ENCODE measurements at regions not wholly inside any gene's neighbourhood (a gene's known extent, or its start where the extent isn't known, plus 50 kb on each side); places are given as distances from the start of the nearest gene placed in this dataset.

DNA sequence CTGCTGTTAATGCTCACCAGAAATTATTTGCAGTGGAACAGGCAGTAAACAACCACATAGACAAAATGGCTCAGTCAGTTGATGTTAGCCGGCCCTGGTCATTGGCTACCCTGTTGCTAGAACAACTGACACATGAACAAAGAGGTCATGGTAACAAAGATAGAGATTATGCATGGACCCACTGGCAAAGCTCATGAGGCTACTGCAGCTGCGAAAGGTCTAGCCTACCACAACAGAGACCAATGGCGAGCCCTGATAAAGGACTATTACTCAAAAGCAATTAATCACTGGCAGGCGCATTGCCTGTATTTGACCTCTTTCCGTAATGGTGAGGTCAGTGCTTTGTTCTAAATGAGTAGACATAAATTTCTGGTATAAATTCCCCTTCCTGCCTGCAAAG lies 474.2 kb downstream of the DSC3 start:
- POLR2A ChIA-PET = no interaction called here
- CTCF ChIA-PET = no interaction called here
- Mint-ChIP-seq H3K9me3 (ENCODE audit: low read depth) (peaks cover 8% of the 10 kb centered on the region), H3K4me3 (no peak overlapping the region), H3K36me3 (ENCODE audit: low read depth) (no peaks in the 10 kb centered on the region), H3K27ac (no peak overlapping the region), H3K4me1 (no peaks in the 10 kb centered on the region), H3K27me3 (no peaks in the 10 kb centered on the region)
- ATAC-seq (no peak), DNase-seq (no peak)
- intact Hi-C loops (cut with DNase I, micrococcal nuclease) = no loop called here

- Mint-ChIP-seq H3K9me3 (ENCODE audit: low read depth) (peaks cover 6% of the 10 kb centered on the region), H3K27me3 (no peaks in the 10 kb centered on the region), H3K27ac (no peak overlapping the region), H3K36me3 (ENCODE audit: low read depth) (no peaks in the 10 kb centered on the region), H3K4me3 (no peak overlapping the region), H3K4me1 (no peaks in the 10 kb centered on the region)
- DNase-seq (no peak), ATAC-seq (no peak)
- intact Hi-C loops (cut with DNase I, micrococcal nuclease) = no loop called here
- ChIA-PET POLR2A (no interaction called here), CTCF (no interaction called here)
These were observed 475.7 kb downstream of the DSC3 start for GRCh38 chr18:30566877-30567276.

DNA sequence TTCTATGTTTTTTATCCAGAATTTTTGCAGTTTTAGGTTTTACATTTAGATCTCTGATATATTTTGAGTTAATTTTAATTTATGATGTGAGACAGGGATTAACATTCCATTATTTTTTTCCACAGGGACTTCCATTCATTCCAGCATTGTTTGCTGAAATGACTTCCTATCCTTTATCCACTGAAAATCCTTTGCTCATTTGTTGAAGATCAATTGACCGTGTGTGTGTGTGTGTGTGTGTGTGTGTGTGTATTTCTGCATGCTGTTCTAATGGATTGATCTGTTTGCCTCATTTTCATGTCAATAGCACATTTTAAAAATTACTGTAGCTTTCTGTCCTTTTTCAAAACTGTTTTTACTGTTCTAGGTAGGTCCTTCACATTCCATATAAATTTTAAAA lies 480.3 kb downstream of the DSC3 start:
- Mint-ChIP-seq H3K4me3 (no peak overlapping the region), H3K9me3 (ENCODE audit: low read depth) (no peaks in the 10 kb centered on the region), H3K4me1 (no peaks in the 10 kb centered on the region), H3K27ac (no peak overlapping the region), H3K36me3 (ENCODE audit: low read depth) (no peaks in the 10 kb centered on the region), H3K27me3 (no peaks in the 10 kb centered on the region)
- no peak for DNase-seq
- ATAC-seq = no peak
- ChIA-PET POLR2A (no interaction called here), CTCF (no interaction called here)
- intact Hi-C loops (cut with DNase I, micrococcal nuclease) = no loop called here

DNA sequence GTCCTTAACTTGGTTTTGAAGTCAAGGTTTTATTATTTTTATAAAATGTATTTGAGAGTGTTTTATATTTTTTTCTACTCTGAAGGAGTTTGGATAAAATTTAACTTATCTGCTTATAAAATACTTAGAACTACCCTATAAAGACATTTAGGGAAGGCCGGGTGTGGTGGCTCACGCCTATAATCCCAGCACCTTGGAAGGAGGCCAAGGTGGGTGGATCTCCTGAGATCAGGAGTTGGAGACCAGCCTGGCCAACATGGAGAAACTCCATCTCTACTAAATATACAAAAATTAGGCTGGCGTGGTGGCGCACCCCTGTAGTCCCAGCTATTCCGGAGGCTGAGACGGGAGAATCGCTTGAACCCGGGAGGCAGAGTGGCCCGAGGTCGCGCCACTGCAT lies 486.4 kb downstream of the DSC3 start:
- no peaks in the 10 kb centered on the region for H3K36me3 Mint-ChIP-seq (ENCODE audit: low read depth)
- no peak for ATAC-seq
- intact Hi-C loops (cut with DNase I, micrococcal nuclease) = no loop called here
- no peak for DNase-seq
- H3K27ac Mint-ChIP-seq = no peak overlapping the region
- POLR2A ChIA-PET = no interaction called here
- H3K27me3 Mint-ChIP-seq = no peaks in the 10 kb centered on the region
- CTCF ChIA-PET = no interaction called here
- H3K9me3 Mint-ChIP-seq (ENCODE audit: low read depth) = no peaks in the 10 kb centered on the region
- no peaks in the 10 kb centered on the region for H3K4me1 Mint-ChIP-seq
- H3K4me3 Mint-ChIP-seq = no peak overlapping the region

DNA sequence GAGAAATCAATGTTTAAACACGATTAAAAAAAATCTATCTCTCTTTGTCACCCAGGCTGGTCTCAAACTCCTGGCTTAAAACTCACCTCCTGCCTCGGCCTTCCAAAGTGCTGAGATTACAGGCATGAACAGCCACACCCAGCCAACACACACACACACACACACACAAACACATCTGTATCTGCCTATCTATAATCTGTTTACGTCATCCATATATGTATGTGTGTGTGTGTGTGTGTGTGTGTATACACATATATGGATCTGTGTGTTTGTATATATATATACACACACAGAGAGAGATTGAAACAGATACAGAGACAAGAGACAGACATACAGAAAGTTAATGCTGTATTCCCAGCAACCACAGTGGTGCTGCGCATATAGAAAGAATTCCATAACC lies 497.1 kb downstream of the DSC3 start:
- no peak for ATAC-seq
- intact Hi-C loops (cut with DNase I, micrococcal nuclease) = no loop called here
- CTCF ChIA-PET = no interaction called here
- DNase-seq = no peak
- no peak overlapping the region for H3K27ac Mint-ChIP-seq
- no peaks in the 10 kb centered on the region for H3K4me1 Mint-ChIP-seq
- POLR2A ChIA-PET = no interaction called here
- peaks cover 2% of the 10 kb centered on the region for H3K9me3 Mint-ChIP-seq (ENCODE audit: low read depth)
- no peak overlapping the region for H3K4me3 Mint-ChIP-seq
- no peaks in the 10 kb centered on the region for H3K36me3 Mint-ChIP-seq (ENCODE audit: low read depth)
- no peaks in the 10 kb centered on the region for H3K27me3 Mint-ChIP-seq

GRCh38 chr18:30544141-30544540 lies 498.4 kb downstream of the DSC3 start:
- ATAC-seq (no peak), DNase-seq (no peak)
- Mint-ChIP-seq H3K4me1 (no peaks in the 10 kb centered on the region), H3K27ac (no peak overlapping the region), H3K4me3 (no peak overlapping the region), H3K36me3 (ENCODE audit: low read depth) (no peaks in the 10 kb centered on the region), H3K9me3 (ENCODE audit: low read depth) (peaks cover 2% of the 10 kb centered on the region), H3K27me3 (no peaks in the 10 kb centered on the region)
- POLR2A ChIA-PET = no interaction called here
- intact Hi-C loops (cut with DNase I, micrococcal nuclease) = no loop called here
- CTCF ChIA-PET = no interaction called here

- Mint-ChIP-seq H3K4me3 (no peak overlapping the region), H3K4me1 (no peaks in the 10 kb centered on the region), H3K27ac (no peak overlapping the region), H3K9me3 (ENCODE audit: low read depth) (peaks cover 9% of the 10 kb centered on the region), H3K27me3 (no peaks in the 10 kb centered on the region), H3K36me3 (ENCODE audit: low read depth) (no peaks in the 10 kb centered on the region)
- ATAC-seq (no peak), DNase-seq (no peak)
- ChIA-PET POLR2A (no interaction called here), CTCF (no interaction called here)
- intact Hi-C loops (cut with DNase I, micrococcal nuclease) = no loop called here
These were observed 508.8 kb downstream of the DSC3 start for GRCh38 chr18:30533716-30534115.

- H3K4me3 Mint-ChIP-seq = no peak overlapping the region
- peaks cover 8% of the 10 kb centered on the region for H3K9me3 Mint-ChIP-seq (ENCODE audit: low read depth)
- no peak for DNase-seq
- no peaks in the 10 kb centered on the region for H3K36me3 Mint-ChIP-seq (ENCODE audit: low read depth)
- no peak for ATAC-seq
- H3K27me3 Mint-ChIP-seq = no peaks in the 10 kb centered on the region
- ChIA-PET CTCF (no interaction called here), POLR2A (no interaction called here)
- no peaks in the 10 kb centered on the region for H3K4me1 Mint-ChIP-seq
- intact Hi-C loops (cut with DNase I, micrococcal nuclease) = no loop called here
- no peak overlapping the region for H3K27ac Mint-ChIP-seq
These were observed 514.6 kb downstream of the DSC3 start for GRCh38 chr18:30527917-30528316.

GRCh38 chr18:30527226-30527625 lies 515.3 kb downstream of the DSC3 start:
- Mint-ChIP-seq H3K36me3 (ENCODE audit: low read depth) (no peaks in the 10 kb centered on the region), H3K27ac (no peak overlapping the region), H3K27me3 (no peaks in the 10 kb centered on the region), H3K4me1 (no peaks in the 10 kb centered on the region), H3K9me3 (ENCODE audit: low read depth) (peaks cover 8% of the 10 kb centered on the region), H3K4me3 (no peak overlapping the region)
- ChIA-PET CTCF (no interaction called here), POLR2A (no interaction called here)
- ATAC-seq (no peak), DNase-seq (no peak)
- intact Hi-C loops (cut with DNase I, micrococcal nuclease) = no loop called here

DNA sequence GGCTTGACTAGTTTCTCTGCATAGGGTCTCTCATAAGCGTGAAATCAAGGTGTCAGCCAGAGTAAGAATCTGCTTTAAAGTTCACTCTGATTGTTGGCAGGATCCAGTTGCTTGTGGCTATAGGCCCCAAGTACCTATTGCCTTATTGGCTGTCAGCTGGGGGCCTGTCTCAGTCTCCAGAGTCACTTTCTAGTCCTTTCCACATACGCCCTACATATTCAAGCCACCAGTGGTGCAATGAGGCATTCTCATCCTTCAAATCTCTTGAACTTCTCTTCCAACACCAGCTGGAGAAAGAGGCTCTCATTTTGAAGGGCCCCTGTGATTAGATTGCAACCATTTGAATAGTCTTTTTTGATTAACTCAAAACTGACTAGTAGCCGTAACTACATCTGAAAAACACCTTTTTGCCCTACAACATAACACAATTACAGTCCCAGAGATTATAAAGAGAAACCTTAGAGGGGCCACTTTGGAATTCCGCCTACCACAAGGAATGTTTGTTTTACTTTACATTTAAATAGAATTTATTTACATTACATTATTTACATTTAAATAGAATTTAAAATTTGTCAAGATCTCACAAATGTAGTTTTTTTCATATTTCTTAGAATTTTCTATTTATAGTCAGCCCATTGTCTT lies 520.1 kb downstream of the DSC3 start:
- intact Hi-C loops (cut with DNase I, micrococcal nuclease) = no loop called here
- POLR2A ChIA-PET = no interaction called here
- Mint-ChIP-seq H3K27ac (no peak overlapping the region), H3K36me3 (ENCODE audit: low read depth) (no peaks in the 10 kb centered on the region), H3K9me3 (ENCODE audit: low read depth) (peaks cover 7% of the 10 kb centered on the region), H3K4me1 (no peaks in the 10 kb centered on the region), H3K27me3 (no peaks in the 10 kb centered on the region), H3K4me3 (no peak overlapping the region)
- ATAC-seq (no peak), DNase-seq (no peak)
- CTCF ChIA-PET = no interaction called here

DNA sequence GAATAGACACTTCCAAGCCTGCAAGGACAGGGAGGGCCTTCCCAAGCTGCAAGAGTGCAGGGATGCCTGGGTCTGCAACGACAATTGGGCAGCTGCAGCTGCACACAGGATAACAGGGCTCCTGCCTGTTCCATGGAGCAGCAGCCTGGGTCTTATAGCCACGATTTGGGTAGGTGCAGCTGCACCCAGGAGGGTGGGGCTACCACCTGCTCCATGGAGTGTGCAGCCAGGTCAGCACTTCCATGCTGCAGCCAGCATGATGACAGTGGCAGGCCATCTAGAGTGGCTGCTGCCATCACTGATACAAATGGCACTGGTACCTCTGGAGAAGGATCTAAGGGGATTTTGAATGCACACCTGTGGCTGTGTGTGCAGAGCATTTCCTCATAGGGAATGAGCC lies 528.5 kb downstream of the DSC3 start:
- DNase-seq (no peak), ATAC-seq (no peak)
- H3K4me3 Mint-ChIP-seq = no peak overlapping the region
- no peaks in the 10 kb centered on the region for H3K27me3 Mint-ChIP-seq
- peaks cover 10% of the 10 kb centered on the region for H3K9me3 Mint-ChIP-seq (ENCODE audit: low read depth)
- H3K36me3 Mint-ChIP-seq (ENCODE audit: low read depth) = no peaks in the 10 kb centered on the region
- no peaks in the 10 kb centered on the region for H3K4me1 Mint-ChIP-seq
- intact Hi-C loops (cut with DNase I, micrococcal nuclease) = no loop called here
- POLR2A ChIA-PET = no interaction called here
- no peak overlapping the region for H3K27ac Mint-ChIP-seq
- CTCF ChIA-PET = interaction anchor here (0.5 kb wide), 1 partner anchor 20 kb away, joined by 4 read pairs; no protein-coding TSS in a partner anchor

- H3K36me3 Mint-ChIP-seq (ENCODE audit: low read depth) = no peaks in the 10 kb centered on the region
- CTCF ChIA-PET = no interaction called here
These were observed 529.7 kb downstream of the DSC3 start for GRCh38 chr18:30512872-30513271.

DNA sequence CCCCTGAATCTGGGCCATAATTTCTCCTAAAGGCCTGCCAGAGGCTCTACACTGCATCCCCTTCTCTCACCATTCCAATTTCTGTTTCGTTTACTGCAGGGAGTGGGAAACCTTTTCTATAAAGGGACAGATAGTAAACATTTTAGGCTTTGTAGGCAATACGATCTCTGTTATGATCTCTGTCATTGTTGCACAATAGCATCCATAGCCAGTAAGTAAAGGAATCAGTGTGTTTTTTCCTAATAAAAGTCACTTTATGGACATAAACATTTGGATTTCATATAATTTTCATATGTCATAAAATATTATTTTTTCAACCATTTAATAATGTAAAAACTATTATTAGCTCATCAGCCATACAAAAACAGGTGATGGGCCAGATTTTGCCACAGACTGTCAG lies 531.7 kb downstream of the DSC3 start:
- ChIA-PET POLR2A (no interaction called here), CTCF (no interaction called here)
- H3K4me1 Mint-ChIP-seq = no peaks in the 10 kb centered on the region
- H3K27ac Mint-ChIP-seq = no peak overlapping the region
- H3K27me3 Mint-ChIP-seq = no peaks in the 10 kb centered on the region
- no peaks in the 10 kb centered on the region for H3K36me3 Mint-ChIP-seq (ENCODE audit: low read depth)
- H3K9me3 Mint-ChIP-seq (ENCODE audit: low read depth) = peaks cover 7% of the 10 kb centered on the region
- ATAC-seq (no peak), DNase-seq (no peak)
- intact Hi-C loops (cut with DNase I, micrococcal nuclease) = no loop called here
- H3K4me3 Mint-ChIP-seq = no peak overlapping the region

More at GRCh38 chr18:30512872-30513271, 529.7 kb downstream of the DSC3 start:
- Mint-ChIP-seq H3K27me3 (no peaks in the 10 kb centered on the region), H3K4me3 (no peak overlapping the region), H3K27ac (no peak overlapping the region), H3K4me1 (no peaks in the 10 kb centered on the region), H3K9me3 (ENCODE audit: low read depth) (peaks cover 7% of the 10 kb centered on the region)
- POLR2A ChIA-PET = no interaction called here
- intact Hi-C loops (cut with DNase I, micrococcal nuclease) = no loop called here
- DNase-seq (no peak), ATAC-seq (no peak)
